ENCODE measurements at regions not wholly inside any gene's neighbourhood (a gene's known extent, or its start where the extent isn't known, plus 50 kb on each side); places are given as distances from the start of the nearest gene placed in this dataset.

DNA sequence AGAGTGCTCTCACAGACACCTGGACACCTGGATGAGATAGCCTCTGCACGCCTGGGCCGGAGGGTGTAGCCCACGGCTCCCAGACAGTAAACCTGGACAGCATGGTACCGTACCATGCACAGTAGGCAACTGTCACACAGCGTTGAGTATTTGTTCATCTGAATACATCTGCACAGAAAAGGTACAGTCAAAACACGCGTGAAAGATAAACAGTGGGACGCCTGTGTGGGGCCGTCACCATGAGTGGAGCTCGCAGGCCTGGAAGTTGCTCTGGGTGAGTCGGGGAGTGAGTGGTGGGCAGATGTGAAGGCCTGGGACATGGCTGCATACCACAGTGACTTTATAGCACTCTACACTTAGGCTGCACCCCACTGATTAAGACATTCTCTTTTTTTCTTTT, 280.0 kb upstream of the SHH start:
- TF ChIP-seq POLR2A (IDR thresholded peaks at IDR 0.05) (no peak), POLR2AphosphoS5 (IDR thresholded peaks at IDR 0.05) (no peak)
- TF ChIP-seq, protein P1, sequence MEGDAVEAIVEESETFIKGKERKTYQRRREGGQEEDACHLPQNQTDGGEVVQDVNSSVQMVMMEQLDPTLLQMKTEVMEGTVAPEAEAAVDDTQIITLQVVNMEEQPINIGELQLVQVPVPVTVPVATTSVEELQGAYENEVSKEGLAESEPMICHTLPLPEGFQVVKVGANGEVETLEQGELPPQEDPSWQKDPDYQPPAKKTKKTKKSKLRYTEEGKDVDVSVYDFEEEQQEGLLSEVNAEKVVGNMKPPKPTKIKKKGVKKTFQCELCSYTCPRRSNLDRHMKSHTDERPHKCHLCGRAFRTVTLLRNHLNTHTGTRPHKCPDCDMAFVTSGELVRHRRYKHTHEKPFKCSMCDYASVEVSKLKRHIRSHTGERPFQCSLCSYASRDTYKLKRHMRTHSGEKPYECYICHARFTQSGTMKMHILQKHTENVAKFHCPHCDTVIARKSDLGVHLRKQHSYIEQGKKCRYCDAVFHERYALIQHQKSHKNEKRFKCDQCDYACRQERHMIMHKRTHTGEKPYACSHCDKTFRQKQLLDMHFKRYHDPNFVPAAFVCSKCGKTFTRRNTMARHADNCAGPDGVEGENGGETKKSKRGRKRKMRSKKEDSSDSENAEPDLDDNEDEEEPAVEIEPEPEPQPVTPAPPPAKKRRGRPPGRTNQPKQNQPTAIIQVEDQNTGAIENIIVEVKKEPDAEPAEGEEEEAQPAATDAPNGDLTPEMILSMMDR (IDR thresholded peaks at IDR 0.05), result no peak

Measured in suprapubic skin (tissue), 4 donors.